ENCODE measurements at regions not wholly inside any gene's neighbourhood (a gene's known extent, or its start where the extent isn't known, plus 50 kb on each side); places are given as distances from the start of the nearest gene placed in this dataset.

- TF ChIP-seq CTCF (IDR thresholded peaks at IDR 0.05; ENCODE audit: low read depth, low read length) (no peak), EZH2phosphoT487 (IDR thresholded peaks at IDR 0.05; ENCODE audit: low read depth) (no peak)
Observed at GRCh38 chr1:101086783-101087182, 61.2 kb upstream of the DPH5 start.
